Loucy (cell line): ENCODE measurements at regions not wholly inside any gene's neighbourhood (a gene's known extent, or its start where the extent isn't known, plus 50 kb on each side); places are given as distances from the start of the nearest gene placed in this dataset.

Experiments used
- H2AFZ ChIP-seq: fragments of 200-600 bp; sonication (generic); 2 replicates; pipeline ENCODE4 v1.6.0; 2016; ENCODE audit warnings: antibody characterized with exemption, mild to moderate bottlenecking, low read length, moderate library complexity
- H3F3A ChIP-seq: fragments of 200-600 bp; 2 replicates; pipeline ENCODE4 v1.6.0; 2016; ENCODE audit warnings: antibody characterized with exemption, low read depth, mild to moderate bottlenecking
- H3K27me3 ChIP-seq: fragments of 200-600 bp; sonication (generic); 2 replicates; pipeline ENCODE4 v1.6.1; 2014; ENCODE audit warnings: low read length, mild to moderate bottlenecking; ENCODE audit not compliant: insufficient read depth, poor library complexity, severe bottlenecking
- H3K36me3 ChIP-seq: fragments of 200-600 bp; sonication (generic); 2 replicates; pipeline ENCODE4 v1.6.1; 2016; ENCODE audit warnings: low read length; ENCODE audit not compliant: insufficient read depth
- H3K4me1 ChIP-seq: fragments of 200-600 bp; sonication (generic); 2 replicates; pipeline ENCODE4 v1.5.1; 2014; ENCODE audit warnings: low read length, mild to moderate bottlenecking; ENCODE audit not compliant: insufficient read depth, poor library complexity, severe bottlenecking
- H3K4me2 ChIP-seq: fragments of 200-600 bp; sonication (generic); 2 replicates; pipeline ENCODE4 v1.6.0; 2014; ENCODE audit warnings: antibody characterized with exemption, low read length, low read depth, mild to moderate bottlenecking; ENCODE audit not compliant: poor library complexity, severe bottlenecking
- H3K4me3 ChIP-seq: fragments of 200-600 bp; sonication (generic); 2 replicates; pipeline ENCODE4 v1.5.1; 2014; ENCODE audit warnings: low read length, mild to moderate bottlenecking, mixed read lengths; ENCODE audit not compliant: poor library complexity, severe bottlenecking
- H3K79me2 ChIP-seq: fragments of 200-600 bp; sonication (generic); 2 replicates; pipeline ENCODE4 v1.6.1; 2014; ENCODE audit warnings: low read length; ENCODE audit not compliant: insufficient read depth
- H3K9ac ChIP-seq: fragments of 200-600 bp; sonication (generic); 2 replicates; pipeline ENCODE4 v1.6.0; 2014; ENCODE audit warnings: mild to moderate bottlenecking, low read depth, low read length, moderate library complexity; ENCODE audit not compliant: poor library complexity, severe bottlenecking
- H3K9me2 ChIP-seq: fragments of 200-600 bp; sonication (generic); replicated peaks from 2 replicates; pipeline ENCODE4 v1.6.1; 2016; ENCODE audit warnings: low read depth, low read length, mixed read lengths
- H3K9me3 ChIP-seq: fragments of 200-600 bp; sonication (generic); 2 replicates; pipeline ENCODE4 v1.6.1; 2014; ENCODE audit warnings: mild to moderate bottlenecking, antibody characterized with exemption, low read length, low read depth; ENCODE audit not compliant: insufficient read depth
- H4K20me1 ChIP-seq: fragments of 200-600 bp; sonication (generic); 2 replicates; pipeline ENCODE4 v1.6.0; 2014; ENCODE audit warnings: antibody characterized with exemption, low read length, mild to moderate bottlenecking; ENCODE audit not compliant: insufficient read depth, poor library complexity, severe bottlenecking
- CTCF ChIP-seq: fragments of 200-600 bp; sonication (generic); conservative IDR thresholded peaks from 2 replicates; pipeline ENCODE4 v1.5.1; 2014; ENCODE audit warnings: mild to moderate bottlenecking, antibody characterized with exemption, low read length
- EZH2phosphoT487 ChIP-seq: fragments of 200-600 bp; IDR thresholded peaks from 2 replicates; pipeline ENCODE4 v1.6.1; 2018; ENCODE audit warnings: antibody characterized with exemption, mild to moderate bottlenecking, moderate library complexity, borderline replicate concordance

DNA sequence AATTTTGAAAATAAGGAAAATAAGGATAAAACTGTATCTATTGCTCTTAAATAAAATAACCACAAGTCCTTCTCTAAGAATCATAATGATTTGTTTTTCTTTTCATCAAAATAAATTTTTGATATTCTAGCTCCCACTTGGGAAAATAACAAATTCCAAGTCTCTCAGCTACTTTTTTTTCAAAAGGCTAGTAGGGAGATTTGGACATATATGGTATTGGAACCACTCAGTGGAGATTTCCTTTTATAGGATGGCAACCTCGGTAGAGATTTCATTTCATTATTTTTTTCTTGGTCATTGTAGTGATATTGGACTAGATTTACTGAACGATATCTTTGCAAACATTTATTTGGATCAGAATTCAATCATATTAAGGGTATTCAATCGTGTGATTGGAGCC is 69.5 kb upstream of the PRKG1 start:
- Histone ChIP-seq H4K20me1 (no peaks in the 10 kb centered on the region), H3K4me2 (no peak overlapping the region), H3K4me1 (no peaks in the 10 kb centered on the region), H3K9ac (no peak overlapping the region), H3K79me2 (no peaks in the 10 kb centered on the region), H3K9me2 (no peaks in the 10 kb centered on the region), H2AFZ (no peak overlapping the region), H3K36me3 (no peaks in the 10 kb centered on the region), H3K9me3 (no peaks in the 10 kb centered on the region), H3F3A (no peaks in the 10 kb centered on the region), H3K27me3 (no peaks in the 10 kb centered on the region), H3K4me3 (no peak overlapping the region)
- no peak for TF ChIP-seq EZH2phosphoT487
- TF ChIP-seq CTCF: no peak

GRCh38 chr10:51005551-51005950 is 68.7 kb upstream of the PRKG1 start:
- H4K20me1 ChIP-seq: no peaks in the 10 kb centered on the region
- no peaks in the 10 kb centered on the region for H3K4me1 ChIP-seq
- H3K79me2 ChIP-seq: no peaks in the 10 kb centered on the region
- H3K9me3 ChIP-seq: no peaks in the 10 kb centered on the region
- H3K27me3 ChIP-seq: no peaks in the 10 kb centered on the region
- TF ChIP-seq CTCF (no peak), EZH2phosphoT487 (no peak)
- no peaks in the 10 kb centered on the region for H3K9me2 ChIP-seq
- no peak overlapping the region for H2AFZ ChIP-seq
- H3K4me3 ChIP-seq: no peak overlapping the region
- no peak overlapping the region for H3K4me2 ChIP-seq
- H3F3A ChIP-seq: no peaks in the 10 kb centered on the region
- H3K36me3 ChIP-seq: no peaks in the 10 kb centered on the region
- H3K9ac ChIP-seq: no peak overlapping the region

DNA sequence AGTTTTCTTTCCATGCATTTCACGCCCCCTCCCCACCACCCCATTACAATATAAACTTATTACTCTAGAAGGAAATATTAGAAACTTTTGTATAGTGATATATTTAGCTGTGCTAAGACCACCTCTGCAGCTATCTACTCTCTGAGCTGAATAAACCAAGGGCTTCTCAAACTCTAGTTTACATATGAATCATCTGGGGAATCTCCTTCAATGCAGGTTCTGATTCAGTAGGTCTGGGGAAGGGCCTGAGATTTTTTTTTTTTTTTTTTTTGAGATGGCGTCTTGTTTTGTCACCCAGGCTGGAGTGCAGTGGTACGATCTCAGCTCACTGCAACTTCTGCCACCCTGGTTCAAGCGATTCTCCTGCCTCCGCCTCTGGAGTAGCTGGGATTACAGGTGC is 67.6 kb upstream of the PRKG1 start:
- H3K4me3 ChIP-seq: no peak overlapping the region
- TF ChIP-seq CTCF (no peak), EZH2phosphoT487 (no peak)
- no peak overlapping the region for H3K4me2 ChIP-seq
- no peak overlapping the region for H3K9ac ChIP-seq
- H3F3A ChIP-seq: no peaks in the 10 kb centered on the region
- no peaks in the 10 kb centered on the region for H3K79me2 ChIP-seq
- no peaks in the 10 kb centered on the region for H3K27me3 ChIP-seq
- no peaks in the 10 kb centered on the region for H3K9me2 ChIP-seq
- H3K9me3 ChIP-seq: no peaks in the 10 kb centered on the region
- H2AFZ ChIP-seq: no peak overlapping the region
- no peaks in the 10 kb centered on the region for H3K4me1 ChIP-seq
- no peaks in the 10 kb centered on the region for H3K36me3 ChIP-seq
- H4K20me1 ChIP-seq: no peaks in the 10 kb centered on the region
